ENCODE measurements at regions not wholly inside any gene's neighbourhood (a gene's known extent, or its start where the extent isn't known, plus 50 kb on each side); places are given as distances from the start of the nearest gene placed in this dataset.

GRCh38 chr20:24866742-24867141, 82.3 kb upstream of the CST7 start:
- no peak for TF ChIP-seq POLR2AphosphoS5 (IDR thresholded peaks at IDR 0.05; ENCODE audit: low read depth, low read length)
- no peak for TF ChIP-seq SPI1 (IDR thresholded peaks at IDR 0.05; ENCODE audit: low read depth, low read length)
- no peak for TF ChIP-seq POLR2A (IDR thresholded peaks at IDR 0.05; ENCODE audit: low read depth, low read length)
- no peak for TF ChIP-seq PAX5 (IDR thresholded peaks at IDR 0.05; ENCODE audit: insufficient read depth, low read length, severe bottlenecking)

Measured in GM12891 (cell line).